NCI-H2081 (cell line): ENCODE measurements at regions not wholly inside any gene's neighbourhood (a gene's known extent, or its start where the extent isn't known, plus 50 kb on each side); places are given as distances from the start of the nearest gene placed in this dataset.
A peak's percentile ranks its signal among the peaks of the same experiment; 100 is the strongest.

ENCODE experiments used
- DNase-seq, 2 experiments: peaks; one replicate each; lab custom pipeline; 2025; lab: John Stamatoyannopoulos, UW

DNA sequence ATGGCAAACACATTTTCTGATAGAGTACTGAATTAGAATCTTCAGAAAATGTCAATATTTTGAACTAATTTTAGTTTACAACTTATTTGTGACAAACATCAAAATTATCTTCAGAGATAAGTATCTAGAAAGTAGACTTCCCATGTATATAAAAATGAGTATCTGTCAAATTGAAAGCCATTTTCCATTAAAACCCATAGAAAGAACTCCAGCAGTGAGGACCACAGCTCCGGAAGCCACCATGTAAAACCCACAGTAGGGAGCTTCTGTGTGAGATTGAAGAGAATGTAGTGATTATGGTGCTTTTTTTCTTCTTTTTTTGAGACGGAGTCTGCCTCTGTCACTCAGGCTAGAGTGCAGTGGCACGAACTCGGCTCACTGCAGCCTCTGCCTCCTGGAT, 687.0 kb downstream of the TYW1 start:
- DNase-seq: peak; percentile 38 to 78

GRCh38 chr7:67690700-67691099, 694.1 kb downstream of the TYW1 start:
- DNase-seq: peak in 1 of 2 experiments; percentile 31

GRCh38 chr7:67692425-67692824, 695.8 kb downstream of the TYW1 start:
- DNase-seq: peak; percentile 53 to 88

DNA sequence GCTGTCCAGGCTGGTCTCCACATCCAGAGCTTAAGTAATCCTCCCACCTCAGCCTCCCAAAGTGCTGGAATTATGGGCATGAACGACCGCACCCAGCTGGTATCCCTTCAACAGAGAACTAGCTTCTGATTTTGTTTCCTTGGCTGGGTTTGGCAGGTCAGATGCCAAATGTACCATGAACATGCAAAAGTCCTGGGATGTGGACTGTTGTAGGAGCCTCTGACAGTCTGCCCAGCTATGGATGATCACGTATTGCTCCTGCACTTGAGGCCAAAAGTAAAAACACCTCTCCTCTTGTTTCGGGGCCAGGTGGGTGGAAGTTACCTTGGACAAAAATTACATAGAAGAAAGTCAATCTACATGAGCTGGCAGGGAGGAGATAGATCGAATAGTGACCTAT, 699.5 kb downstream of the TYW1 start:
- DNase-seq: no peak

- DNase-seq: no peak
These were observed 700.2 kb downstream of the TYW1 start for GRCh38 chr7:67696878-67697277.

DNA sequence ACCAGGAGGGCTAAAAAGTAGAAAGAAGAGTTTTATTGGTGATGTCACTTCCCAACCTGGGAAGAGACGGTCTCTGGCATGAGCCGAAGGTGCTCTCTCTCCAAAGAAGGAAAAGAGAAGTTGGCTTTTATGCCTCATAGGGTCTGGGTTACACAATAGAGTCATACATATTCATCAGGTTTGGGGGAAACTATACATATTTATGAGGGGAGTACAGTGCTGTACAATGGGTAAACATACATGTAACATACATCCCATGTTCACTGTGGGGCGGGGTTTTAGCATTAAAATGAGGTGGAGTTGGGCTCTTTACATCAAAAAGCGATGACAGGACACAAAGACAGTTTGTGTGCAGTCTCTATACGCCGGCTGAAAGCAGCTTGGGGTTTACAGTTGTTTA, 701.7 kb downstream of the TYW1 start:
- no peak for DNase-seq

GRCh38 chr7:67705850-67706249, 709.2 kb downstream of the TYW1 start:
- DNase-seq: no peak

DNA sequence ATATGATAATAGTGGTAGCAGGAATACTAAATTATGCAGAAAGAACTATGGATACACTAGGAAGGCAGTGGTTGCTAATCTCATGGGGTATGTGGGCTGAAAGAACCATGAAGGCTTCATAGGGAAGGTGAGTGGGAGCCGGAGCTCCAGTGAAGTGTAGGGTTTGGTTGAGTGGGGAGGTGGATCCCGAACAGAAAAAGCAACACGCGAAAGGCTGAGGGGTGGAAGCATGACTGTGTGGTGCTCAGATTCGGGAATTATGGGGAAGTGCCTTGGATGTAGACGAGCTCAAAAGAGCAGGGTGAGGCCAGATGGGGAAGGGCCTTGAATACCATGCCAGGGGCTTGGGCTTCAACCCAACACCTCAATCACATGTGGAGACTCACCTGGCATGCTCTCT, 715.1 kb downstream of the TYW1 start:
- DNase-seq: no peak

- DNase-seq: no peak
These were observed 716.9 kb downstream of the TYW1 start for GRCh38 chr7:67713451-67714056.

DNA sequence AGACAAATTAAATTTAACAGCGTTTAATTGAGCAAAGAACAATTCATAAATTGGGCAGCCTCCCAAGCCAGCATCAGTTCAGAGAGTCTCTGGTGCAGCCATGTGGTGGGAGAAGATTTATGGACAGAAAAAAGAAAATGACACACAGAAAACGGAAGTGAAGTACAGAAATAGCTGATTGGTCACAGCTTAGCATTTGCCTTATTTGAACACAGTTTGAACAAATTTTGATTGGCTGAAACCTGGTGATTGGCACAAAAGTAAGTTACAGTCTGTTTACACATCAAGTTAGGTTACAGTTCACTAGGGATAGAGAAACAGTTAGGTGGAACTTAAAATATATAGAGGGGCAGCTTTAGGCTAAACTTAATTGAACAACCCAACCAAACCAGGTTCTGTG, 720.1 kb downstream of the TYW1 start:
- DNase-seq: peak in 1 of 2 experiments; percentile 14

- DNase-seq: no peak
These were observed 727.0 kb downstream of the TYW1 start for GRCh38 chr7:67723591-67723990.

DNA sequence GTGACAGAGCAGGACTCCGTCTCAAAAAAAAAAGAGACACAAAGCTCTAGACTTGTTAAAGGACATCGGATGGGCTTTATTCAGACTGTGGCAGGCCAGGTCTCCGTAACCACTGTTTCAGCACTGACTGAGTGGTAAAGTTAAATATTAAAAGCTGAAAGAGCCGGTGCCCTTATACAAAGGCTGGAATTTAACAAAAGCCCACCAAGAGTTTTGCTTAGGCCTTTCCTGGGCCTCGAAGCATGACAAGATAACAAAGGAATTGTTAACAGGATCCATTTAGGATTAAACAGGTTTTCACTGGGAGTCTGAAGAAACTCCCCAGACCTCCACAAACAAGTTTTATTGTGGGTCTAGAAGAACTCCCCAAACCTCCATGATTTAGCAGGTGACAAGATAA, 727.8 kb downstream of the TYW1 start:
- DNase-seq: no peak

GRCh38 chr7:67724955-67725354, 728.3 kb downstream of the TYW1 start:
- no peak for DNase-seq

- no peak for DNase-seq
These were observed 728.8 kb downstream of the TYW1 start for GRCh38 chr7:67725423-67725822.

DNA sequence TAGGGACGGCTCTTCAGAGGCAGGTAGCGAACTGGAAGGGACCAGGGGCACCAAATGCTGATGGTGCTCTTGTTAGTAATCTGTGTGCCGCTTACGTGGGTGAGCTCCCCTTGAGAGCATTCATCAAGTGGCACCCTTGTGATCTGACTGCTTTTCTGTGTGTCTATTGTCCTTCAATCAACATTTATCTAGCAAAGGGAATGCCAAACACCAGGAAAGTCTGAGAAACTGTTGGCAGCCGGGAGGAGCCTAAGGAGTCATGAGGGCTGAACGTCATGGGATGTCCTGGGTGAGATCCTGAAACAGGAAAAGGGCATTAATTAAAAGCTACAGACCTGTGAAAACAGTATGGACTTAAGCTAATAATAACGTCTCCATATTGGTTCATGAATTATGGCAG, 733.1 kb downstream of the TYW1 start:
- DNase-seq: no peak

DNA sequence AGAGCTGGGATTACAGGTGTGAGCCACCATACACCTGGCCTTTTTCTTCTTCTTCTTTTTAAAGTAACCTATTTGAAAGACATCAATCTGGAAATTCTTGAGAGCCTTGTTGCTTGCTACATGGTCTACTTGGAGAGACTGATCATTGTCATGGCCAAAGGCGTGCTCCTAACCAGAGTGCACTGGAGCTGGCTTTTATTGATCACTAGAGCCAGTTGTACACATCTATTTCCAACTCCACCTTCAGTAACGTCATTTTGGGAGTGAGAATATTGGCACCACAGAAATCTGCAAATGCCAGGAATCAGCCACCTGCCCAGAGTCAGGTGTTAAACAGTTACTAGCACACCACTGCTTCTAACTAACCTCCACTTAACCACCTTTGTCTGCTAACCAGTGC, 735.1 kb downstream of the TYW1 start:
- DNase-seq: no peak

DNA sequence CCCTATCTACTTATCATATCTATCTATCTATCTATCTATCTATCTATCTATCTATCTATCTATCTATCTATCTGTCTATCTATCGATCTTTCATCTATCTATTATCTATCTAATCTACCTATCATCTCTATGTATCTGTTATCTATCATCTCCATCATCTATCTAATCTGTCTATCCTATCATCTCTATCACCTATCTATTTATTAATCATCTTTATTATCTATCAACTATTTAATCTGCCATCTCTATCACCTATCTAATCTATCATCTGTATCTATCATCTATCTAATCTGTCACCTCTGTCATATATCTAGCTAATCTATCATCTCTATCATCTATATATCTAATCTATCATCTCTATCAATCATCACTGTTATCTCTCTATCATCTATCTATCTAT, 736.3 kb downstream of the TYW1 start:
- no peak for DNase-seq

- DNase-seq: no peak
These were observed 741.5 kb downstream of the TYW1 start for GRCh38 chr7:67738145-67738544.

DNA sequence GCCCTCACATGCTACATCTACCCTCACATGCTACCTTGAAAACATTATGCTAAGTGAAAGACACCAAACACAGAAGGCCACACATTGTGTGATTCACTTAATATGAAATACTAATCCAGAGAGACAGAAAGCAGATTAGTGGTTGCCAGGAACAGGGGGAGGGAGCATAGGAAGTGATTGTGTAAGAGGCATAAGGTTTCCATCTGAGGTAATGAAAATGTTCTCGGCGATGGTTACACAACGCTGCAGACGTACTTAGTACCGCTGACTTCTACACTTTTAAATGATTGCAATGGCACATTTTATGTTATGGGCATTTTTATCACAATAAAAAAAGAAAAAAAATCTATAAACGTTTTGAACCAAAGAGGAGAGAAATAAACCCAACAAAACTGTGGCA, 742.3 kb downstream of the TYW1 start:
- DNase-seq: no peak

- no peak for DNase-seq
These were observed 746.9 kb downstream of the TYW1 start for GRCh38 chr7:67743501-67743900.

DNA sequence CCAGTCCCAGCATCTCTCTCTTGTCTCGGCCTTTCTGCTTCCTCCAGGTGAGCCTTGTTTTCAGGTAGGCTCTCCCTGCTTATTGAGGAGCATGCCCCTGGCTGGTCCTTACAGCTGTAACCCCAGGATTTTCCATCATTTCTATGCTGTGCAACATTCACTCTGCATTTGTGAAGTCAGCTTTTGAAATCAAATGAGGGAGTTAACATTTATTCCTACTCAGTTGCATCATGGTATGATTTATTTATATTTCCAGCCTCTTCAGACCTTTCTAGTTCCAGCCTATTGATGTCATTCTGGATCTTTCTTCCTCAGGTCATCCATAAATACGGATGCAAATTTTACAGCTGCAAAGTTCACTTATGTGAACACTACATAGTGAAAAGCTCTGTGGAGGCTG, 755.6 kb downstream of the TYW1 start:
- DNase-seq: no peak

GRCh38 chr7:67753891-67754290, 757.3 kb downstream of the TYW1 start:
- DNase-seq: no peak

GRCh38 chr7:67754651-67755050, 758.0 kb downstream of the TYW1 start:
- no peak for DNase-seq

- peak in 1 of 2 experiments; percentile 10 for DNase-seq
These were observed 761.9 kb downstream of the TYW1 start for GRCh38 chr7:67758551-67758950.

- DNase-seq: no peak
These were observed 764.3 kb downstream of the TYW1 start for GRCh38 chr7:67760971-67761370.
